ENCODE measurements at regions not wholly inside any gene's neighbourhood (a gene's known extent, or its start where the extent isn't known, plus 50 kb on each side); places are given as distances from the start of the nearest gene placed in this dataset.

- TF ChIP-seq CTCF (conservative IDR thresholded peaks at IDR 0.05) (no peak), EZH2 (IDR thresholded peaks at IDR 0.05; ENCODE audit: low read depth) (no peak)
Measured at GRCh38 chr14:87874676-87875075, 118.3 kb downstream of the GALC start.

Data from PC-9 (cell line).